ENCODE measurements at regions not wholly inside any gene's neighbourhood (a gene's known extent, or its start where the extent isn't known, plus 50 kb on each side); places are given as distances from the start of the nearest gene placed in this dataset.

DNA sequence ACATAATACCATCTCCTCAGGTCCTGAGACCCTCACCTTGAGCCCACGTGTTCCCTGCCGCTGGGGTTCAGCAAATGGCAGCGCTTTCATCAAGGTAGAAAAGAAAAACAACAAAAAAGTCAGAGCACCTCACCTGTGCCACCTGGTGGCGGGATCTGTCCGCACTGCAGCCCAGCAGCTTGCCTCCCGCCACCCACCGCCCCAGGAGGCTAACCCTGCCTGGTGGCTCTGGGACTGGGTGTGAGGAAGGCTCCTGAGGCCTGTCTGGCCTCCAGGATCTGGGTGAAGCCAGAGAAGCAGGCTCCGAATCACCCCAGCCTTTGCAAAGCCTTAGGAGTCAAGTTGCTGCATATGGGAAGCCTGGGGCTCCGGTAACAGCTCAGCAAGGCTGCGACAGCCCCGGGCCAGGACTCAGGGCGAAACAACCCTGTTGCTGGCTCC, 270.8 kb downstream of the BMP7 start:
- Histone ChIP-seq H3K79me2 (no peaks in the 10 kb centered on the region), H3K4me1 (ENCODE audit: insufficient read depth) (no peaks in the 10 kb centered on the region), H3K9me2 (replicated peaks; ENCODE audit: insufficient read depth) (no peaks in the 10 kb centered on the region), H3K27ac (no peak overlapping the region), H3K9me3 (ENCODE audit: low read depth) (no peaks in the 10 kb centered on the region), H4K20me1 (ENCODE audit: insufficient read depth, poor library complexity, severe bottlenecking) (no peaks in the 10 kb centered on the region), H3K4me3 (no peak overlapping the region), H3K36me3 (replicated peaks; ENCODE audit: insufficient read depth, low read depth) (no peaks in the 10 kb centered on the region), H2AFZ (no peak overlapping the region), H3K4me2 (no peak overlapping the region), H3K27me3 (no peaks in the 10 kb centered on the region)
- WGBS (ENCODE audit: low lambda C conversion rate, missing lambda C conversion rate): 54% methylated on average over 12 of the region's 12 CpGs
- TF ChIP-seq, protein P1, sequence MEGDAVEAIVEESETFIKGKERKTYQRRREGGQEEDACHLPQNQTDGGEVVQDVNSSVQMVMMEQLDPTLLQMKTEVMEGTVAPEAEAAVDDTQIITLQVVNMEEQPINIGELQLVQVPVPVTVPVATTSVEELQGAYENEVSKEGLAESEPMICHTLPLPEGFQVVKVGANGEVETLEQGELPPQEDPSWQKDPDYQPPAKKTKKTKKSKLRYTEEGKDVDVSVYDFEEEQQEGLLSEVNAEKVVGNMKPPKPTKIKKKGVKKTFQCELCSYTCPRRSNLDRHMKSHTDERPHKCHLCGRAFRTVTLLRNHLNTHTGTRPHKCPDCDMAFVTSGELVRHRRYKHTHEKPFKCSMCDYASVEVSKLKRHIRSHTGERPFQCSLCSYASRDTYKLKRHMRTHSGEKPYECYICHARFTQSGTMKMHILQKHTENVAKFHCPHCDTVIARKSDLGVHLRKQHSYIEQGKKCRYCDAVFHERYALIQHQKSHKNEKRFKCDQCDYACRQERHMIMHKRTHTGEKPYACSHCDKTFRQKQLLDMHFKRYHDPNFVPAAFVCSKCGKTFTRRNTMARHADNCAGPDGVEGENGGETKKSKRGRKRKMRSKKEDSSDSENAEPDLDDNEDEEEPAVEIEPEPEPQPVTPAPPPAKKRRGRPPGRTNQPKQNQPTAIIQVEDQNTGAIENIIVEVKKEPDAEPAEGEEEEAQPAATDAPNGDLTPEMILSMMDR (IDR thresholded peaks at IDR 0.05; ENCODE audit: poor library complexity): peak; percentile 60
- TF ChIP-seq EZH2 (IDR thresholded peaks at IDR 0.05; ENCODE audit: borderline replicate concordance): no peak
- no peak for TF ChIP-seq EZH2phosphoT487 (IDR thresholded peaks at IDR 0.05; ENCODE audit: low read depth, severe bottlenecking, unreplicated experiment)
- DNase-seq (ENCODE audit: low spot score): peak; percentile 51

DNA sequence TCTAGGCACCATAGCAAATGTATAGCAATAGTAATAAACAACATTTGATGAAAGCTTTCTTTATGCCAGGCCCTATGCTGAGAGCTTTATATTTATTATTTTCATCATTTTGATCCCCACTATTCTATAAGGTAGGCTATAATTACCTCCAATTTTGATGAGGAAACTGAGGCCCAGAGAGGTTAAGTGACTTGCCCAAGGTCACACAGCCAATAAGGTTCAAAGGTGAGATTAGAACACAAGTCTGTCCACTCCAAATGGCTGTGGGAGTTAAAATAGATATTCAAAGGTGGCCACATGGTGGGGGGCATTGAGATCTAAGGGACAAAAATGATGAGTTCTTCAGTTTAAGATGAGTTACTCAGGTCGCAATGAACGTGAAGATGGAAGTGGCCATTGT, 269.9 kb downstream of the BMP7 start:
- WGBS (ENCODE audit: low lambda C conversion rate, missing lambda C conversion rate): 95% methylated on average over 2 of the region's 2 CpGs
- Histone ChIP-seq H3K27ac (no peak overlapping the region), H2AFZ (no peak overlapping the region), H3K9me3 (ENCODE audit: low read depth) (no peaks in the 10 kb centered on the region), H4K20me1 (ENCODE audit: insufficient read depth, poor library complexity, severe bottlenecking) (no peaks in the 10 kb centered on the region), H3K4me3 (no peak overlapping the region), H3K79me2 (no peaks in the 10 kb centered on the region), H3K36me3 (replicated peaks; ENCODE audit: insufficient read depth, low read depth) (no peaks in the 10 kb centered on the region), H3K9me2 (replicated peaks; ENCODE audit: insufficient read depth) (no peaks in the 10 kb centered on the region), H3K27me3 (no peaks in the 10 kb centered on the region), H3K4me1 (ENCODE audit: insufficient read depth) (no peaks in the 10 kb centered on the region), H3K4me2 (no peak overlapping the region)
- TF ChIP-seq, protein P1 (IDR thresholded peaks at IDR 0.05; ENCODE audit: poor library complexity): no peak
- no peak for DNase-seq (ENCODE audit: low spot score)

DNA sequence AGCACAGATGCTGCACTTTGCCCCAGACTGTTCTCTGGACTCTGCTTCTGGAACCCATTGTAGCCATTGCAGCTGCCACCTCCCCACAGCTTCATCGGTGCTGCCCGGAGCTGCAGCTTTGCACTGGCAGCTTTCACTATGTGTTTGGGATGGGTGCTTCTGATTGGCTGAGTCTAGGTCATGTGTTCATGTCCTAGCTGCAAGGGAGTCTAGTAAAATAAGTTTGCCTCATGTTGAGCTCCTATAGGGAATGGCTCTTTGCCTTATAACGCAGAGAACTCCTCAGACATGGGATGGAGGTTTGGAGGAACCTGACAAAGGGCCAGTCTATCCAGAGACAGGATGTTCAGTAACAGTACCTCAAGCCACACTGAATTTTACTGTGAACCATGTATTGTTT, 268.0 kb downstream of the BMP7 start:
- Histone ChIP-seq H2AFZ (no peak overlapping the region), H3K9me3 (ENCODE audit: low read depth) (no peaks in the 10 kb centered on the region), H3K4me1 (ENCODE audit: insufficient read depth) (no peaks in the 10 kb centered on the region), H3K27ac (no peak overlapping the region), H3K36me3 (replicated peaks; ENCODE audit: insufficient read depth, low read depth) (no peaks in the 10 kb centered on the region), H3K9me2 (replicated peaks; ENCODE audit: insufficient read depth) (no peaks in the 10 kb centered on the region), H3K4me2 (no peak overlapping the region), H3K27me3 (no peaks in the 10 kb centered on the region), H4K20me1 (ENCODE audit: insufficient read depth, poor library complexity, severe bottlenecking) (no peaks in the 10 kb centered on the region), H3K4me3 (no peak overlapping the region), H3K79me2 (no peaks in the 10 kb centered on the region)
- TF ChIP-seq EZH2phosphoT487 (IDR thresholded peaks at IDR 0.05; ENCODE audit: low read depth, severe bottlenecking, unreplicated experiment) (no peak), EZH2 (IDR thresholded peaks at IDR 0.05; ENCODE audit: borderline replicate concordance) (no peak)
- TF ChIP-seq, protein P1 (IDR thresholded peaks at IDR 0.05; ENCODE audit: poor library complexity): no peak
- WGBS (ENCODE audit: low lambda C conversion rate, missing lambda C conversion rate): 94% methylated on average over 3 of the region's 3 CpGs
- no peak for DNase-seq (ENCODE audit: low spot score)

DNA sequence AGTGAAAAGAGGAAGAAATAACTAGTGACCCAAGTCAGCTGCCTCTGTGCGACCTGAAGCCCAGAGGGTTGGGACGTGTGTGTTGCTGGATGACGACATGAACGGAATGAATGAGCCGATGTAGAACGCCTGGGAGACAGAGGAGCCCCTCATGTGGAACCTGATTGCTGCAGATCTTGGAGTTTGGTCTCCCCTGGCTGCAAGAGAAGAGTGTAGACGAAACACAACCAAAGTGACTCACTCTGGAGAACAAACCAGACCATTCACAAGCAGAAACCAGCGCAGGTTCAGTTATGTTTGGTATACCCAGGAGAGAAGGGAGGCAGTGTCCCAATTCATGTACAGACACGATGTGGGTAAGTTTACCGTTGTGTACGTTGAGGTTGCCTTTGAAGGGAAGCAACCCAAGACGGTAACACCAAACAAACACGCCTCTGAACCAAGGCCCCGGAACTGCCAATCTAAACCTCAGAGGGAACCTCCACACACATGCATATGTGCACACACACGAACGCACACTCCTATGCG, 265.9 kb downstream of the BMP7 start:
- Histone ChIP-seq H3K9me3 (ENCODE audit: low read depth) (no peaks in the 10 kb centered on the region), H3K36me3 (replicated peaks; ENCODE audit: insufficient read depth, low read depth) (no peaks in the 10 kb centered on the region), H3K27ac (no peak overlapping the region), H2AFZ (no peak overlapping the region), H3K9me2 (replicated peaks; ENCODE audit: insufficient read depth) (no peaks in the 10 kb centered on the region), H3K79me2 (no peaks in the 10 kb centered on the region), H3K4me3 (no peak overlapping the region), H4K20me1 (ENCODE audit: insufficient read depth, poor library complexity, severe bottlenecking) (no peaks in the 10 kb centered on the region), H3K4me2 (no peak overlapping the region), H3K27me3 (no peaks in the 10 kb centered on the region), H3K4me1 (ENCODE audit: insufficient read depth) (no peaks in the 10 kb centered on the region)
- TF ChIP-seq EZH2phosphoT487 (IDR thresholded peaks at IDR 0.05; ENCODE audit: low read depth, severe bottlenecking, unreplicated experiment) (no peak), EZH2 (IDR thresholded peaks at IDR 0.05; ENCODE audit: borderline replicate concordance) (no peak)
- TF ChIP-seq, protein P1 (IDR thresholded peaks at IDR 0.05; ENCODE audit: poor library complexity): no peak
- 88% methylated on average over 17 of the region's 17 CpGs for WGBS (ENCODE audit: low lambda C conversion rate, missing lambda C conversion rate)
- no peak for DNase-seq (ENCODE audit: low spot score)
